HEK293T (cell line): ENCODE measurements at regions not wholly inside any gene's neighbourhood (a gene's known extent, or its start where the extent isn't known, plus 50 kb on each side); places are given as distances from the start of the nearest gene placed in this dataset.

Experiments
- CTCF ChIA-PET: fragments of 350-600 bp; formaldehyde crosslinking; extraction: SDS; loops from one replicate; lab custom pipeline; 2021; ENCODE audit warnings: antibody characterized with exemption, inconsistent platforms; lab: Yijun Ruan, JAX
- POLR2A ChIA-PET: fragments of 350-600 bp; formaldehyde crosslinking; extraction: SDS; loops from one replicate; lab custom pipeline; 2020; ENCODE audit warnings: antibody characterized with exemption, inconsistent platforms; lab: Yijun Ruan, JAX
- DNase-seq: peaks from one replicate; pipeline ENCODE4 v3.0.0; 2012; ENCODE audit warnings: mixed read lengths; ENCODE audit errors: extremely low spot score
- ARNT ChIP-seq: fragments of 450-650 bp; IDR thresholded peaks from 2 replicates; pipeline ENCODE4 v1.6.1; 2017; ENCODE audit warnings: mild to moderate bottlenecking
- BHLHE40 ChIP-seq: fragments of 450-650 bp; IDR thresholded peaks from 2 replicates; pipeline ENCODE4 v1.6.1; 2016; ENCODE audit warnings: mild to moderate bottlenecking, moderate library complexity, borderline replicate concordance
- CTBP1 ChIP-seq: fragments of 450-650 bp; IDR thresholded peaks from 2 replicates; pipeline ENCODE4 v1.6.1; 2016; ENCODE audit warnings: borderline replicate concordance
- ELF4 ChIP-seq: fragments of 450-650 bp; IDR thresholded peaks from 2 replicates; pipeline ENCODE4 v1.6.1; 2017; ENCODE audit warnings: antibody characterized with exemption
- FOXA1 ChIP-seq: fragments of 450-650 bp; IDR thresholded peaks from 2 replicates; pipeline ENCODE4 v1.6.1; 2016; ENCODE audit warnings: mild to moderate bottlenecking
- FOXK2 ChIP-seq: fragments of 450-650 bp; IDR thresholded peaks from 2 replicates; pipeline ENCODE4 v1.6.1; 2016; ENCODE audit warnings: mild to moderate bottlenecking
- FOXM1 ChIP-seq: fragments of 450-650 bp; IDR thresholded peaks from 2 replicates; pipeline ENCODE4 v1.6.1; 2017; ENCODE audit warnings: mild to moderate bottlenecking, borderline replicate concordance
- HDGF ChIP-seq: fragments of 450-650 bp; IDR thresholded peaks from 2 replicates; pipeline ENCODE4 v1.6.1; 2017; ENCODE audit warnings: antibody characterized with exemption, borderline replicate concordance
- L3MBTL2 ChIP-seq: fragments of 450-650 bp; conservative IDR thresholded peaks from 2 replicates; pipeline ENCODE4 v1.6.1; 2016; ENCODE audit warnings: mild to moderate bottlenecking
- LEF1 ChIP-seq: fragments of 450-650 bp; IDR thresholded peaks from 2 replicates; pipeline ENCODE4 v1.6.1; 2017; ENCODE audit warnings: mild to moderate bottlenecking, borderline replicate concordance
- NFRKB ChIP-seq: fragments of 450-650 bp; IDR thresholded peaks from 2 replicates; pipeline ENCODE4 v1.6.1; 2016; ENCODE audit warnings: mild to moderate bottlenecking, moderate library complexity
- PKNOX1 ChIP-seq: fragments of 450-650 bp; IDR thresholded peaks from 2 replicates; pipeline ENCODE4 v1.6.1; 2016
- SP1 ChIP-seq: fragments of 450-650 bp; IDR thresholded peaks from 2 replicates; pipeline ENCODE4 v1.6.1; 2017
- SUZ12 ChIP-seq: fragments of 450-650 bp; IDR thresholded peaks from 2 replicates; pipeline ENCODE4 v1.6.1; 2016; ENCODE audit warnings: mild to moderate bottlenecking
- TARDBP ChIP-seq: fragments of 450-650 bp; IDR thresholded peaks from 2 replicates; pipeline ENCODE4 v1.6.1; 2016
- ZNF384 ChIP-seq: fragments of 450-650 bp; IDR thresholded peaks from 2 replicates; pipeline ENCODE4 v1.6.1; 2016

- CTCF ChIA-PET: no interaction called here
- DNase-seq: no peak
- POLR2A ChIA-PET: no interaction called here
- no peak for TF ChIP-seq PKNOX1
- no peak for TF ChIP-seq L3MBTL2
- TF ChIP-seq HDGF: no peak
- TF ChIP-seq ZNF384: no peak
- TF ChIP-seq FOXM1: no peak
- TF ChIP-seq BHLHE40: no peak
- no peak for TF ChIP-seq LEF1
- TF ChIP-seq SP1: no peak
- no peak for TF ChIP-seq ARNT
- TF ChIP-seq NFRKB: no peak
- no peak for TF ChIP-seq CTBP1
- TF ChIP-seq ELF4: no peak
- TF ChIP-seq FOXA1: no peak
- TF ChIP-seq SUZ12: no peak
- TF ChIP-seq TARDBP: no peak
- no peak for TF ChIP-seq FOXK2
Measured at GRCh38 chr3:168591587-168591986, 495.9 kb upstream of the GOLIM4 start.

DNA sequence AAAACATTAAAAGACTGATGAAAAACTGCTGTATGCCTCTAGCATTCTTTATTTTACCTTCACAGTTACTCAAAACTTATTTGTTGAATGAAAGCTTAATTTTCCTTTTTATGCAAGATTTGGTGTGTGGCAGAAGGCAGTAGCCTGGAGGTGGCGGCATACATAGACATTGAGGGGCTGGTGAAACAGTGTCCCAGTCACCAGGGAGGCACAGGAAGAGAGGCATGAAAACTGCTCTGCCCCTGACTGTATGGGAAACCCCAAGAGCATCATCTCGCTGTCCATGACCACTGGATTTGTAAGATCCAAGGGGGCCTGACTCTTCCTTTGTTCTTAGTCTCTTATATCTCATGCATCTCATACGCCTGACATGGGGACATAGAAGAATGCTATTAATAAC lies 493.7 kb upstream of the GOLIM4 start:
- POLR2A ChIA-PET: no interaction called here
- DNase-seq: no peak
- CTCF ChIA-PET: no interaction called here
- TF ChIP-seq LEF1: no peak
- no peak for TF ChIP-seq HDGF
- no peak for TF ChIP-seq TARDBP
- no peak for TF ChIP-seq FOXA1
- no peak for TF ChIP-seq ZNF384
- no peak for TF ChIP-seq FOXK2
- TF ChIP-seq ELF4: no peak
- TF ChIP-seq SP1: no peak
- no peak for TF ChIP-seq CTBP1
- no peak for TF ChIP-seq ARNT
- TF ChIP-seq FOXM1: no peak
- no peak for TF ChIP-seq L3MBTL2
- TF ChIP-seq BHLHE40: no peak
- no peak for TF ChIP-seq PKNOX1
- no peak for TF ChIP-seq SUZ12
- no peak for TF ChIP-seq NFRKB

- POLR2A ChIA-PET: no interaction called here
- TF ChIP-seq LEF1: no peak
- no peak for TF ChIP-seq SP1
- no peak for TF ChIP-seq SUZ12
- no peak for TF ChIP-seq CTBP1
- TF ChIP-seq PKNOX1: no peak
- no peak for TF ChIP-seq FOXA1
- TF ChIP-seq ELF4: no peak
- no peak for TF ChIP-seq L3MBTL2
- TF ChIP-seq BHLHE40: no peak
- no peak for TF ChIP-seq FOXM1
- DNase-seq: no peak
- CTCF ChIA-PET: no interaction called here
Measured at GRCh38 chr3:168585544-168585943, 489.8 kb upstream of the GOLIM4 start.

DNA sequence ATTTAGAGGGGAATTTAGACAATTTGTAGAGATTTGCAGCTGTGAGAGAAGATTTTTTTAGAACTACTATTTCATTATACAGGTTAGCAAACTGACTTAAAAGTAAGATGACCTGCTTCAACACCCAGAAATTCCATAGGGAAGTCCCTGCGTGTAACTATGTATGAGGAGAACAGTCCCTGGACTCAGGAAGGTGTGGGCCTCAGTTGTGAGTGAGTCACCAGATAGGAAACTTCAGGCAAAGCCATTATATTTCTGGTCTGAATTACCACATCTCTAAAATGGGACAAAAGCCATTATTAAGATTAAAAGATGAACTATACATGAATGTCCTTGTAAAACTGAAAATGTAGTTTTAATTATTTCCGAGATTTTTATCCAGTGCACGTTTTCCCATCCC lies 488.3 kb upstream of the GOLIM4 start:
- ChIA-PET CTCF (no interaction called here), POLR2A (no interaction called here)
- DNase-seq: no peak
- TF ChIP-seq TARDBP: no peak
- no peak for TF ChIP-seq BHLHE40
- TF ChIP-seq FOXK2: no peak
- TF ChIP-seq LEF1: no peak
- no peak for TF ChIP-seq ARNT
- no peak for TF ChIP-seq FOXM1
- no peak for TF ChIP-seq ZNF384
- no peak for TF ChIP-seq NFRKB
- no peak for TF ChIP-seq FOXA1
- no peak for TF ChIP-seq L3MBTL2
- no peak for TF ChIP-seq CTBP1
- TF ChIP-seq HDGF: no peak
- no peak for TF ChIP-seq SP1
- TF ChIP-seq PKNOX1: no peak
- TF ChIP-seq SUZ12: no peak
- TF ChIP-seq ELF4: no peak

DNA sequence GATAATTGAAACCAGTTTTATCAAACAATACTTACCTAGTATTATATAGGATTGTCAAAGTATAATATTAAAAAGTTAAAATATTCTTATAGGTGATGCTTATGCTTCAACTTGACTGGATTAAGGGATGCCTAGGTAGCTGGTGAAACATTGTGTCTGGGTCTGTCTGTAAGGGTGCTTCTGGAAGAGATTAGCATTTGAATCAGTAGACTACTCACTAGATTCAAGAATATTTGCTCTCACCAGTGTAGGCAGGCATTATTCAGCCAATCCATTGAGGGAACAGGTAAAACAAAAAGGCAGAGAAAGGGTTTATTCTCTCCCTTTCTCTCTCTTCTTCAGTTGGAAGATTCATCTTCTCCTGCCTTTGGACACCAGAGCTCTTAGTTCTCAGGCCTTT lies 486.8 kb upstream of the GOLIM4 start:
- DNase-seq: no peak
- ChIA-PET CTCF (no interaction called here), POLR2A (no interaction called here)
- TF ChIP-seq TARDBP (no peak), LEF1 (no peak), BHLHE40 (no peak), FOXA1 (no peak), FOXK2 (no peak), ARNT (no peak), PKNOX1 (no peak), L3MBTL2 (no peak), CTBP1 (no peak), FOXM1 (no peak), SP1 (no peak), ELF4 (no peak), NFRKB (no peak), ZNF384 (no peak), HDGF (no peak), SUZ12 (no peak)
